Activated T-helper 17 cell treated with anti-CD3 and anti-CD28 coated beads, Interleukin-2, amount 50 U/mL, for 72 hours (primary cell): ENCODE measurements at regions not wholly inside any gene's neighbourhood (a gene's known extent, or its start where the extent isn't known, plus 50 kb on each side); places are given as distances from the start of the nearest gene placed in this dataset.
"Not testable (repeated sequence)": the region's sequence is repeated elsewhere in the genome, so short reads cannot be mapped to it uniquely, and the experiment has no call there.

Experiments used
- ATAC-seq: fragments of 150-1000 bp; cut with Tn5 transposase; replicated peaks from 2 replicates; pipeline ENCODE4 v1.10.0; 2021; ENCODE audit warnings: mild to moderate bottlenecking, moderate library complexity
- H3K27ac Mint-ChIP-seq: one replicate; pipeline ENCODE4 v1.8.0; 2022; ENCODE audit warnings: mixed read lengths
- H3K27me3 Mint-ChIP-seq: one replicate; pipeline ENCODE4 v1.8.0; 2022; ENCODE audit warnings: mixed read lengths
- H3K36me3 Mint-ChIP-seq: one replicate; pipeline ENCODE4 v1.8.0; 2022; ENCODE audit warnings: low read depth, mild to moderate bottlenecking, mixed read lengths
- H3K4me1 Mint-ChIP-seq: one replicate; pipeline ENCODE4 v1.8.0; 2022; ENCODE audit warnings: mixed read lengths
- H3K4me3 Mint-ChIP-seq: one replicate; pipeline ENCODE4 v1.8.0; 2022; ENCODE audit warnings: mild to moderate bottlenecking, mixed read lengths
- H3K9me3 Mint-ChIP-seq: one replicate; pipeline ENCODE4 v1.8.0; 2022; ENCODE audit warnings: mixed read lengths

DNA sequence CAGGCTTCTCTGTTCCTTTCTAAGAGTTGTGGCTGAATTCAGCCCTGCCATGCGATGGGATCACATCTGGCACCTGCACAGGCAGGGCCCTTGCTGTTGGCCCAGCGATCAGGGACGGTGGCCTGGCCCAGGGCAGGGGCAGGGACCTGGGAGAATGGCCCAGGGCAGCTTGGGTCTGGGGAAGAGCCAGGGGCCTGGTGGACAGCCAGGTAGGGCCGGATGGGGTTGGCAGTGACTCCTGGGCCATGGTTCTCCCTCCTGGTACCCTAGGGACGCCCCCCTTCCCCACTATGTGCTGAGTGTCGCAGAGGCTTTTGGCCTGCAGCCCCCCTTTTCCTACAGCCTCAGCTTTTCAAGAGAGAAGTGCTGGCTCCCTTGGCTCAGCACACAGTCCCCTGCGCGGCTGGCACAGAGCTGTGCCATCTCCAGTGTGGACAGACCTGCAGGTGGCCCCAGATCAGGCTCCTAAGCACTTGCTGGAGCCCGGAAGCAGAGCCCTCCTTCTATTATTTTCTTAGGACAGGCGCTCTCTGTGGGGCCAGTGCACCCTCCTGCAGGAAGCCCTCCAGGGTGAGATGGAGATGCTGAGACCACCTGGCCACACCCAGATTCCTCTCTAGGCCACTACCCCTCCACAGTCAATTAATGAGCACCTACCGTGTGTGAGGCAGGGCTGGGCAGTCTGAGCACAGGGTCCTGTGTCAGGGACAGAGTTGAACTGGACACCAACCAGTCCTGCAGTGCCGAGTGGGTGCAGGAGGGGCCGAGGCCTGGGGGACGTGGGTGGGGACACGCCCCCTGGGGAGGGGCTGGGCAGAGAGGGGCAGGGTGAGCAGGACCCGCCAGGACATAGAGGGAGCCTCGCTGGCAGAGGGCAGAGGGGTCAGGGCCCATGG is 267.6 kb downstream of the ADGRD1 start:
- H3K4me1 Mint-ChIP-seq, result peaks cover 6% of the 10 kb centered on the region
- no peak overlapping the region for H3K27ac Mint-ChIP-seq
- peaks cover 15% of the 10 kb centered on the region for H3K27me3 Mint-ChIP-seq
- H3K4me3 Mint-ChIP-seq, result no peak overlapping the region
- H3K36me3 Mint-ChIP-seq, result no peaks in the 10 kb centered on the region
- no peak for ATAC-seq
- no peaks in the 10 kb centered on the region for H3K9me3 Mint-ChIP-seq

DNA sequence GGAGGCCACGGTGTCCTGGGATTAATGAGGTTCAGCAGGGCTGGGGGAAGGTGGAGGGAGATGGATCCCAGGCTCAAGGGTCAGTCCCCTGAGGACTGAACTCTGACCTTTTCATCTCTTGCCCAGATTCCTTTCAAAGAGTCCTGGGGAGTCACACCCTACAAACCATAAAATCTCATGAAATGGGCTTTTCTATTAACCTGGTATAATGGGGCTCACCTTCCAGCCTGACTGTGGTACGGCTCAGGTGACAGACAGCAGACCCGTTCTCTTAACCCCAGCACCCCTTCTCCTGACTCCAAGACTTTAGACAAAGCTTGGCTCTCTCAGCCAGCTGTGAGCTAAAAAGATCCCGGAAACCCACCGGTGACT is 268.2 kb downstream of the ADGRD1 start:
- Mint-ChIP-seq H3K4me1 (peaks cover 6% of the 10 kb centered on the region), H3K36me3 (no peaks in the 10 kb centered on the region), H3K9me3 (no peaks in the 10 kb centered on the region), H3K27me3 (peaks cover 14% of the 10 kb centered on the region), H3K4me3 (no peak overlapping the region), H3K27ac (no peak overlapping the region)
- no peak for ATAC-seq

DNA sequence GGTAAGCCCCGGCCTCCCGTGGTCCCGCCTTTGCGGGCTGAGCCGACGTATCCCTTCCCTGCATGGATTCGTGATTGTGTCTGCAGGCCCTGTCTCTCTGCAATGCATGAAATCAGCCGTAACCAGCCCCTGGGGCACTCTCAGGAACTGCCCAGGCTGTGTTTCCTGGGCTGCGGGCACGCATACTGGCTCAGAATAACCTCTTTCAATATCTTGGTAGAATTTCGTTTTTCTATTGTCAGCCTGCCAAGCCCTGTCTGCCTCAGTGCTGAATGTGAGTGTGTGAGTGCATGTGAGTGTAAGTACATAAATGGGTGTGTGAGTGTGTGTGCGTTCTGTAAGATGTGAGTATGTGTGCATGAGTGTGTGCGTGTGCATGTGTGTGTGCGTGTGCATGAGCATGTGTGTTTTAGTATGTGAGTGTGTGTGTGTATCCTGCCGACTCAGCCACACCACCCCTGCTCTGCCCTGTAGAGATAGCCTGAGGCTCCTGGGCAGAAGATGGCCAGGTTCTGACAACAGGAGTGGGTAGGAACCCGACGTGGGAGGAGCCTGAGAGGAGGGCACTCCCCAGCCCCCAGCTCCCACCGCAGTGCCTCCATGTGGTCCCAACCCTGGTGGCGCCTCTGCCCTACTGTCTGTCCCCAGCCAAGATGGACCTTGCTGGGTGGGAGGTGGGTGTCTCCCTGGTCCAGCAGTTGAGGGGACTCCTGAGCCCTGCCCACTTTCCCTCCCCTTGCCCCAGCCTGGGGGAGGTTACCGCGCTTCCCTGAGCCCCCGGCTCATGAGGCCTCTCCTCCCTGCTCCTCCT is 268.8 kb downstream of the ADGRD1 start:
- H3K27ac Mint-ChIP-seq, result no peak overlapping the region
- no peak overlapping the region for H3K4me3 Mint-ChIP-seq
- no peaks in the 10 kb centered on the region for H3K9me3 Mint-ChIP-seq
- ATAC-seq, result peak; percentile 20
- peaks cover 6% of the 10 kb centered on the region for H3K4me1 Mint-ChIP-seq
- H3K27me3 Mint-ChIP-seq, result peaks cover 8% of the 10 kb centered on the region
- H3K36me3 Mint-ChIP-seq, result no peaks in the 10 kb centered on the region

DNA sequence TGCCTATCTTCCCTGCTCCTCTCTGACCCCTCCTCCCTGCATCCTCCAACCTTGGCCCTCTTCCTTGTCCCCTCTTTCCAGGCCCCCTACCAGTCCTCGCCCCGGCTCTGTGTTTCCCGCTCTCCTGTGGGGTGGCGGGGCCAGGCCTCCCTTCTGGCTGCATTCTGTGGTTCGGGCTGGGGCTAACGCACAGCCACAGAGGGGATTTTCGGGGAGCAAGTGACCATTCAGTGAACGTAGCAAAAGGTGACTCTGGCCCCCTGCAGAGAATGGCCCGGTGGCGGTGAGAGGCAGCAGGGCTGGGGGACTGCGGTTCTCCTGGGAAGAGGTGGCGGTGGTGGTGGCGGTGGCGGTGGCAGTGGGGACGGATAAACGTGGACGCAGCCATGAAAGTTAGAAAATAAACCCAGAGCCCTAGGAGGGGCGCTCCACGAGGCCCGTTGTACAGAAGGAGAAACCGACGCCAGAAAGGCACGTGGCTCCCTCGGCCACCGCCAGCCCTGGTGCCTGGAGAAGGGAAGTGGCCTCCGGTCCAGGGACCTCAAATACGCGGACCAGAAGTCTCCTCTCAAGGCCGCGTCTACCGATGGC is 269.6 kb downstream of the ADGRD1 start:
- peaks cover 6% of the 10 kb centered on the region for H3K27me3 Mint-ChIP-seq
- H3K4me1 Mint-ChIP-seq, result peaks cover 6% of the 10 kb centered on the region
- H3K9me3 Mint-ChIP-seq, result no peaks in the 10 kb centered on the region
- no peaks in the 10 kb centered on the region for H3K36me3 Mint-ChIP-seq
- ATAC-seq, result no peak
- no peak overlapping the region for H3K27ac Mint-ChIP-seq
- no peak overlapping the region for H3K4me3 Mint-ChIP-seq

DNA sequence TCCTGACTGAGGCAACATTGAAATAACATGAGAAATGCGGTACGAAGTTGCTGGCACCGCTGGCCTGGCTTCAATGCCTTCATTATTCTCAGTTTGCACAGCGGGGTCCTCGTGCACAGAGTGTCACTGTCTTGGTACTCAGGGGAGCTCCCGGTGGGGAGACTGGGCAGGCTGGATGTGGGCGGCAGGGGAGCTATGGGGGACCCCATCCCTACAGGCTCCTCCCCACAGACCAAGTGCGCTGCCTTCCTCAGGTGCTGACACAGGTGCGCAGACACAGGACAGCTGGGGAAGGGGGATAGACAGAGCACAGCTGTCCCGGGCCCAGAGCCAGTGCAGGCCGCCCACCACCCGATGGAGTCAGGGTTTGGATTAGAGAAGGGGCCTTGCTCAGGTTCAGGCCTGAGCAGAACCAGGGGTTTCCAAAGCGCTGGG is 270.1 kb downstream of the ADGRD1 start:
- H3K9me3 Mint-ChIP-seq, result no peaks in the 10 kb centered on the region
- H3K27me3 Mint-ChIP-seq, result peaks cover 6% of the 10 kb centered on the region
- H3K27ac Mint-ChIP-seq, result no peak overlapping the region
- ATAC-seq, result no peak
- H3K36me3 Mint-ChIP-seq, result no peaks in the 10 kb centered on the region
- H3K4me1 Mint-ChIP-seq, result peaks cover 6% of the 10 kb centered on the region
- H3K4me3 Mint-ChIP-seq, result no peak overlapping the region

DNA sequence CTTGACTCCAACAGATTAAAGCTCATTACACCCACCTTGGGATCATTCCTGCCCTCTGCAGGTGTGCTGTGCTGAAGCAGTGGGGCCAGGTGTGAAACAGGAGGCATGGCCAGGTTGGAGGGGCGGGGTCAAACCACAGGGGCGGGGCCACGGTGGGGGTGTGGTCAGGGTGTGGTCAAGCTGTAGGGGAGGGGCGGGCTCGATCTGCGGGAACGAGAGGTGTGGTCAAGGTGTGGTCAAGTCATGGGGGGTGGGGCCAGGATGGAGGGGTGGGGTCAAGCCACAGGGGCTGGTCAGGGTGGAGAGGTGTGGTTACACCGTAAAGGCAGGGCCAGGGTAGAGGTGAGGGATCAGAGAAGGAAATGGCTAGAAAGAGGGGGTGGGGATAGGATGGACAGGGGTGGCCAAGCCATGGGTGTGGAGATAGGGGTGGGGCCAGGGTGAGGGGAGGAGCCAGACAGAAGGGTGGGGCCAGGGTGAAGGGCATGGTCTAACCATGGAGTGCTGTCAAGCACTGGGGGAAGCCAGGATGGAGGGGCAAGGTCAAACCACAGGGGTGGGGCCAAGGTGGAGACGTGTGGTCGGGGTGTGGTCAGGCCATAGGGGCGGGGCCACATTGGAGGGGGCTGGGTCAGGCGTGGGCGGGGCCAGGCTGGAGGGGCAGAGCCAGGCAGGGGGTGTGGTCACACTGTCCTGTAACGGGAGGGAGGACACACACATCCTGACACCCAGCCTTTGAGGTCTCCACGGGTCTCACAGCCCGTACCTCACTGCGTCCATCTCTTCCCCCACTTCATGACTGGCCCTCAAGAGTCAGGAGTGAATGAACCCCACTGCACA is 270.7 kb downstream of the ADGRD1 start:
- H3K27ac Mint-ChIP-seq, H3K9me3 Mint-ChIP-seq, H3K4me3 Mint-ChIP-seq, H3K36me3 Mint-ChIP-seq, H3K4me1 Mint-ChIP-seq, H3K27me3 Mint-ChIP-seq: not testable (repeated sequence)
- peak; percentile 54 for ATAC-seq

DNA sequence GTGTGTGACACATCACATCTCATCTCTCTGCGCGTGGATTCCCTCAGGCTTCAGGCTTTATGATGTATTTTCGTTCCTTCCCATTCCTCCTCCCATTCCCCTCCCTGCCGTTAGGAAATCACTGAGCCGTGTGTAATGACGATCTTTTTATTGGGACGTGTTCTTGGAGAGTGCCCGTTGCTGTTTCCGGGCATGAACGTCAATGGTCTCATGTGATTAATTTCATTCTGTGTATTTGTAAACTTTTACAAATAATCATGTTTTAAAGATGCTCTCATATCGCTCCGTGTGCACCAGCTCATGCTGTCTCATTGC is 271.3 kb downstream of the ADGRD1 start:
- H3K4me3 Mint-ChIP-seq, ATAC-seq, H3K36me3 Mint-ChIP-seq, H3K9me3 Mint-ChIP-seq, H3K27me3 Mint-ChIP-seq, H3K27ac Mint-ChIP-seq, H3K4me1 Mint-ChIP-seq: not testable (repeated sequence)

DNA sequence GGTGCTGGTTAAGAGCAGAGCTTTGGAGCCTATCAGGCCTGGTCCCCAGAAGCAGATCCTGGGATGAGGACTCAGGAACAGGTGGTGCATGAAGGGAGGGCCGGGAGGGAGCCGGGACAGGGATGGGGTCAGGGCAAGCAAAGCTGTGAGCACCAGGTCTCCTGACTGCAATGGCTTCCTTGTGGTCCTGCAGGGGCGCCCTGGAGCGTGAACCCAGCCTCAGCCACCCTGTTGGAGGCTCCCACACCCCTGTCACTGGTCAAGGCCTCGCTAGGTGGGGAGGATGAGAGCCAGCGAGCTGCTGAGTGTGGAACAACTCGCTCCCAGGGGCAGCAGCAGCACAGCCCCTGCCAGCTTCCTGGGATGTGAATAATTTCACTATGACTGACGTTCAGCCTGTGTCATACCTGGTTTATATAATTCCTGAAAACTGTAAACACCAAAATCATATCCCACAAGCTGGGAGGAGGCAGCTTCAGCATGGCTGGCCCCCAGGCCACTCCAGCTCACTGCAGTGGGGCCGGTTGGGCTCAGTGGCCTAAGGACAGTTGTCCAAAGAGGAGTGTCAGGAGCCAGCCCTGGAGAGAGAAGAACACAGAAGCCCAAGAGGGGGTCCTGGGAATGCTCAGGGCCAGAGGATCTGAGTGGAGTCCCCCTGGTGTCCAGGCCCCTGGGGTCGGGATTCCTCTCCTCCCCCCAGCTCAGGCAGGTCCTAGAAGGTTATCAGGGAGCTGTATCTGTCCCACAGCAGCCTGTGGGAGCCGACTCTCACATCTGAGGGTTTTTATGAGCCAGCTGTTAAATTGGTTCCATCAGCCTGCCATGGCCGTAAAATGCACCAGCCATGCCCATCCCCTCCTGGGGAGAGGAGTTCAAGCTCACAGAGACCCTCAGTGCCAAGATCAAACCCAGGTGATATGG is 272.9 kb downstream of the ADGRD1 start:
- H3K4me3 Mint-ChIP-seq, result no peak overlapping the region
- H3K27ac Mint-ChIP-seq, result no peak overlapping the region
- H3K27me3 Mint-ChIP-seq, result peaks cover 18% of the 10 kb centered on the region
- H3K36me3 Mint-ChIP-seq, result no peaks in the 10 kb centered on the region
- no peak for ATAC-seq
- peaks cover 6% of the 10 kb centered on the region for H3K4me1 Mint-ChIP-seq
- no peaks in the 10 kb centered on the region for H3K9me3 Mint-ChIP-seq

DNA sequence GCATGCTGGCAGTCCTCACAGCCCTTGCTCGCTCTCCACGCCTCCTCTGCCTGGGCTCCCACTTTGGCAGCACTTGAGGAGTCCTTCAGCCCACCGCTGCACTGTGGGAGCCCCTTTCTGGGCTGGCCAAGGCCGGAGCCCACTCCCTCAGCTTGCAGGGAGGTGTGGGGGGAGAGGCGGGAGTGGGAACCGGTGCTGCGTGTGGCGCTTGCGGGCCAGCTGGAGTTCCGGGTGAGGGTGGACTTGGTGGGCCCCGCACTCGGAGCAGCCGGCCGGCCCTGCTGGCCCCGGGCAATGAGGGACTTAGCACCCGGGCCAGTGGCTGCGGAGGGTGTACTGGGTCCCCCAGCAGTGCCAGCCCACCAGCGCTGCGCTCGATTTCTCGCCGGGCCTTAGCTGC is 273.9 kb downstream of the ADGRD1 start:
- H3K4me3 Mint-ChIP-seq, H3K9me3 Mint-ChIP-seq, ATAC-seq, H3K36me3 Mint-ChIP-seq, H3K4me1 Mint-ChIP-seq, H3K27ac Mint-ChIP-seq: not testable (repeated sequence)
- H3K27me3 Mint-ChIP-seq, result peaks cover 17% of the 10 kb centered on the region

DNA sequence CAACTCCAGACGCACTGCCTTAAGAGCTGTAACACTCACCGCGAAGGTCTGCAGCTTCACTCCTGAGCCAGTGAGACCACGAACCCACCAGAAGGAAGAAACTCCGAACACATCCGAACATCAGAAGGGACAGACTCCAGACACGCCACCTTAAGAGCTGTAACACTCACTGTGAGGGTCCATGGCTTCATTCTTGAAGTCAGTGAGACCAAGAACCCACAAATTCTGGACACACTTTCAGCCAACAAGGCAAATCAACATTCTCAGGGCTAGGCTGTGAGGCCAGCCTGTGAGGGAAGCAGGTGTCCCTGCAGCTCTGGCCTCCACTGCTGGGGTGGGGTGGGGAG is 275.3 kb downstream of the ADGRD1 start:
- not testable (repeated sequence) for ATAC-seq, H3K4me3 Mint-ChIP-seq, H3K9me3 Mint-ChIP-seq, H3K4me1 Mint-ChIP-seq, H3K36me3 Mint-ChIP-seq, H3K27ac Mint-ChIP-seq
- H3K27me3 Mint-ChIP-seq, result peaks cover 17% of the 10 kb centered on the region

DNA sequence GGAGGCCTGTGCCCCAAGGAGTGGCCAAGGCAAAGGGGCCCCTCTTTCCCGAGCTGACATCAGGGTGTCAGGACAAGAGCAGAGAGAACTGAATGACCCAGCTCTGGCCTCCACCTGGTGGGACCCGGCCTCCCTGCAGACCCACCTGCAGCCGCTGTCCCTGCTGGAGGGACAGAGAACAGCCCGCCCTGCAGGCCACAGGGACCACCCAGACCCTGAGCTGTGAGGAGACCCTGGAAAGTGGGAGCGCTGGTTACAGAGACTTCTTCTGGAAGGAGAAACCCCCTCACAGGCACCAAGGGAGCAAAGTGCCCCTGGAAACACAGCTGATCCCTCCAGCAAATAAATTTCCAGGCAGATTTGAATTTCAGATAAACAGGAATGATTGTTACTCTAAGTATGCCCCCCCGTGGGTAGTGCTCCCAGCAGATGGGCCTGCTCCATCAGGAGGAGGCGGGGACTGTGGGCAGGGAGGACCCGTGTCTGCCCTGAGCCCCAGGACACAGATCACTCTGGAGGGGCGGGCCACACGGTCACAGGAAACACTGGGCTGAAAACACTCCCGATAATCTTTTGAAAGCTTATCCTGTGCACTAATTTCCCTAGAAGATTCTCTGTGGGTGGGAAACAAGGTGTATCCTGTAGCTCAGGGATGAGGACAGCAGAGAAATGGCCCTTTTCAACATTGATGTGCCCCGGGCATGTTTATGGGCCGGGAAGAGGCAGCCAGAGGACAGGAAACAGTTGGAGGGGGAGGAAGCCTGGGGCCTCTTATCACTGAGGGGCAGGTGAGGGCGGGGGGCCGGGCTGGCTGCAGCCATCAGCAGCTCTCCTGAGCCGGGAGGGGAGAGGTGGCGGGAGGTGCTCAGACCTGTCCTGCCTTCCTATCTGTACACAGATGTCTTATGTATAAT is 276.0 kb downstream of the ADGRD1 start:
- no peaks in the 10 kb centered on the region for H3K9me3 Mint-ChIP-seq
- no peak for ATAC-seq
- no peaks in the 10 kb centered on the region for H3K36me3 Mint-ChIP-seq
- peaks cover 17% of the 10 kb centered on the region for H3K27me3 Mint-ChIP-seq
- no peaks in the 10 kb centered on the region for H3K4me1 Mint-ChIP-seq
- H3K4me3 Mint-ChIP-seq, result no peak overlapping the region
- no peak overlapping the region for H3K27ac Mint-ChIP-seq

DNA sequence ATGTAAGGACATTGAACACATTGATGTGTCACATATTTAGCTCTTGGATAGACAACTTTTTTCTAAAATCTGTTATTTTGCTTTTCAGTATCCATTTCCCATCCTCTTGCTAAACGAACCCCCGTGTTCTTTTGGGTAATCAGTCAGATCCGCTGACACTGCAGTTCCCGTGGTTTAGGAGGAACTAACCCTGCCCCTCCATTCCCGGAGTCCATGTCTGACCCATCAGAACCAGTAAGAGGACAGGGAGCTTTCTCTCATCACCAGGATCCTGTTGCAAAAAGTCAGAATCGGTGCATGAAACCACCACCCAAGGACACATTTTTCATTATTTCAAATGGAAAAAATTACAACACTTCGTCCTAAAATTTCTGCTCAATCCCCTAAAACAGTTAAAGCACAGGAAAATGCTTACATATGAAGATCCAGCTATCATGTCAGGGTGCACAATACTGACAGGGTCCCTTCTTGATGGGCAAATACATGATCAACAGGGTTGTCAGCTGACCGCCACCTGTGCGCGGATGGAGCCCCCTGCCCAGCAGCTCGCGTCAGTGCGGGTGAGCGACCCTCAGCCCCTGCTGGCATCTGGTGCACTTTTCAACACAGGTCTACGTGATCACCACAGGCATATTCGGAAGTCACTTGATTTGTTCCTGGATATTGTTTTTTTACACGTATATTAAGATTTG is 276.8 kb downstream of the ADGRD1 start:
- no peaks in the 10 kb centered on the region for H3K9me3 Mint-ChIP-seq
- H3K27me3 Mint-ChIP-seq, result peaks cover 17% of the 10 kb centered on the region
- H3K4me3 Mint-ChIP-seq, result no peak overlapping the region
- no peaks in the 10 kb centered on the region for H3K36me3 Mint-ChIP-seq
- ATAC-seq, result no peak
- no peaks in the 10 kb centered on the region for H3K4me1 Mint-ChIP-seq
- no peak overlapping the region for H3K27ac Mint-ChIP-seq
